ENCODE measurements at regions not wholly inside any gene's neighbourhood (a gene's known extent, or its start where the extent isn't known, plus 50 kb on each side); places are given as distances from the start of the nearest gene placed in this dataset.

GRCh38 chr6:74674377-74674776 lies 531.5 kb downstream of the COL12A1 start:
- H3K36me3 ChIP-seq (ENCODE audit: control insufficient read depth, insufficient read depth, low read length): no peaks in the 10 kb centered on the region
- H3K27me3 ChIP-seq (ENCODE audit: control insufficient read depth, insufficient read depth, low read length): no peaks in the 10 kb centered on the region
- no peak overlapping the region for H3K4me3 ChIP-seq (ENCODE audit: low read depth, low read length)
- DNase-seq (ENCODE audit: low read depth in 4 of 6, low spot score in 6 of 6): no peak
- no peaks in the 10 kb centered on the region for H3K9me3 ChIP-seq (ENCODE audit: control insufficient read depth, insufficient read depth, low read length)
- H3K4me1 ChIP-seq (ENCODE audit: control insufficient read depth, insufficient read depth, low read length): no peaks in the 10 kb centered on the region
- H3K27ac ChIP-seq (ENCODE audit: low read depth, low read length): no peak overlapping the region

- WGBS (ENCODE audit: insufficient coverage): 79% methylated on average over 4 of the region's 6 CpGs
- DNase-seq (ENCODE audit: low read depth in 4 of 6, low spot score in 6 of 6): no peak
- no peak overlapping the region for H3K27ac ChIP-seq (ENCODE audit: low read depth, low read length)
- no peaks in the 10 kb centered on the region for H3K4me1 ChIP-seq (ENCODE audit: control insufficient read depth, insufficient read depth, low read length)
- no peaks in the 10 kb centered on the region for H3K27me3 ChIP-seq (ENCODE audit: control insufficient read depth, insufficient read depth, low read length)
- no peaks in the 10 kb centered on the region for H3K36me3 ChIP-seq (ENCODE audit: control insufficient read depth, insufficient read depth, low read length)
- H3K4me3 ChIP-seq (ENCODE audit: low read depth, low read length): no peak overlapping the region
- no peaks in the 10 kb centered on the region for H3K9me3 ChIP-seq (ENCODE audit: control insufficient read depth, insufficient read depth, low read length)
Measured at GRCh38 chr6:74671558-74672025, 534.3 kb downstream of the COL12A1 start.

GRCh38 chr6:74658391-74658790 lies 547.5 kb downstream of the COL12A1 start:
- Histone ChIP-seq H3K36me3 (ENCODE audit: control insufficient read depth, insufficient read depth, low read length) (no peaks in the 10 kb centered on the region), H3K9me3 (ENCODE audit: control insufficient read depth, insufficient read depth, low read length) (no peaks in the 10 kb centered on the region), H3K4me1 (ENCODE audit: control insufficient read depth, insufficient read depth, low read length) (no peaks in the 10 kb centered on the region), H3K27ac (ENCODE audit: low read depth, low read length) (no peak overlapping the region), H3K27me3 (ENCODE audit: control insufficient read depth, insufficient read depth, low read length) (no peaks in the 10 kb centered on the region), H3K4me3 (ENCODE audit: low read depth, low read length) (no peak overlapping the region)
- no peak for DNase-seq (ENCODE audit: low read depth in 4 of 6, low spot score in 6 of 6)

GRCh38 chr6:74657931-74658330 lies 547.9 kb downstream of the COL12A1 start:
- Histone ChIP-seq H3K4me1 (ENCODE audit: control insufficient read depth, insufficient read depth, low read length) (no peaks in the 10 kb centered on the region), H3K36me3 (ENCODE audit: control insufficient read depth, insufficient read depth, low read length) (no peaks in the 10 kb centered on the region), H3K9me3 (ENCODE audit: control insufficient read depth, insufficient read depth, low read length) (no peaks in the 10 kb centered on the region), H3K27ac (ENCODE audit: low read depth, low read length) (no peak overlapping the region), H3K4me3 (ENCODE audit: low read depth, low read length) (no peak overlapping the region), H3K27me3 (ENCODE audit: control insufficient read depth, insufficient read depth, low read length) (no peaks in the 10 kb centered on the region)
- no peak for DNase-seq (ENCODE audit: low read depth in 4 of 6, low spot score in 6 of 6)
- no CpG with 5 or more reads among the region's 1 CpG for WGBS (ENCODE audit: insufficient coverage)

- WGBS (ENCODE audit: insufficient coverage): 50% methylated on average over 1 of the region's 2 CpGs
- Histone ChIP-seq H3K9me3 (ENCODE audit: control insufficient read depth, insufficient read depth, low read length) (no peaks in the 10 kb centered on the region), H3K4me1 (ENCODE audit: control insufficient read depth, insufficient read depth, low read length) (no peaks in the 10 kb centered on the region), H3K27ac (ENCODE audit: low read depth, low read length) (no peak overlapping the region), H3K36me3 (ENCODE audit: control insufficient read depth, insufficient read depth, low read length) (no peaks in the 10 kb centered on the region), H3K27me3 (ENCODE audit: control insufficient read depth, insufficient read depth, low read length) (no peaks in the 10 kb centered on the region), H3K4me3 (ENCODE audit: low read depth, low read length) (no peak overlapping the region)
- DNase-seq (ENCODE audit: low read depth in 4 of 6, low spot score in 6 of 6): no peak
Measured at GRCh38 chr6:74657011-74657410, 548.8 kb downstream of the COL12A1 start.

GRCh38 chr6:74656453-74656852 lies 549.4 kb downstream of the COL12A1 start:
- Histone ChIP-seq H3K27me3 (ENCODE audit: control insufficient read depth, insufficient read depth, low read length) (no peaks in the 10 kb centered on the region), H3K4me1 (ENCODE audit: control insufficient read depth, insufficient read depth, low read length) (no peaks in the 10 kb centered on the region), H3K9me3 (ENCODE audit: control insufficient read depth, insufficient read depth, low read length) (no peaks in the 10 kb centered on the region), H3K27ac (ENCODE audit: low read depth, low read length) (no peak overlapping the region), H3K4me3 (ENCODE audit: low read depth, low read length) (no peak overlapping the region), H3K36me3 (ENCODE audit: control insufficient read depth, insufficient read depth, low read length) (no peaks in the 10 kb centered on the region)
- DNase-seq (ENCODE audit: low read depth in 4 of 6, low spot score in 6 of 6): no peak
- no CpG with 5 or more reads among the region's 1 CpG for WGBS (ENCODE audit: insufficient coverage)

GRCh38 chr6:74654296-74654695 lies 551.6 kb downstream of the COL12A1 start:
- H3K9me3 ChIP-seq (ENCODE audit: control insufficient read depth, insufficient read depth, low read length): no peaks in the 10 kb centered on the region
- H3K4me1 ChIP-seq (ENCODE audit: control insufficient read depth, insufficient read depth, low read length): no peaks in the 10 kb centered on the region
- H3K27me3 ChIP-seq (ENCODE audit: control insufficient read depth, insufficient read depth, low read length): no peaks in the 10 kb centered on the region
- no peak for DNase-seq (ENCODE audit: low read depth in 4 of 6, low spot score in 6 of 6)
- H3K36me3 ChIP-seq (ENCODE audit: control insufficient read depth, insufficient read depth, low read length): no peaks in the 10 kb centered on the region
- H3K27ac ChIP-seq (ENCODE audit: low read depth, low read length): no peak overlapping the region
- no peak overlapping the region for H3K4me3 ChIP-seq (ENCODE audit: low read depth, low read length)

GRCh38 chr6:74651948-74652842 lies 553.7 kb downstream of the COL12A1 start:
- Histone ChIP-seq H3K4me3 (ENCODE audit: low read depth, low read length) (no peak overlapping the region), H3K9me3 (ENCODE audit: control insufficient read depth, insufficient read depth, low read length) (peaks cover 1% of the 10 kb centered on the region), H3K4me1 (ENCODE audit: control insufficient read depth, insufficient read depth, low read length) (no peaks in the 10 kb centered on the region), H3K27me3 (ENCODE audit: control insufficient read depth, insufficient read depth, low read length) (no peaks in the 10 kb centered on the region), H3K36me3 (ENCODE audit: control insufficient read depth, insufficient read depth, low read length) (no peaks in the 10 kb centered on the region), H3K27ac (ENCODE audit: low read depth, low read length) (no peak overlapping the region)
- no peak for DNase-seq (ENCODE audit: low read depth in 4 of 6, low spot score in 6 of 6)
- WGBS (ENCODE audit: insufficient coverage): no CpG with 5 or more reads among the region's 5 CpGs

- Histone ChIP-seq H3K27me3 (ENCODE audit: control insufficient read depth, insufficient read depth, low read length) (no peaks in the 10 kb centered on the region), H3K4me1 (ENCODE audit: control insufficient read depth, insufficient read depth, low read length) (no peaks in the 10 kb centered on the region), H3K4me3 (ENCODE audit: low read depth, low read length) (no peak overlapping the region), H3K9me3 (ENCODE audit: control insufficient read depth, insufficient read depth, low read length) (peaks cover 1% of the 10 kb centered on the region), H3K27ac (ENCODE audit: low read depth, low read length) (no peak overlapping the region), H3K36me3 (ENCODE audit: control insufficient read depth, insufficient read depth, low read length) (no peaks in the 10 kb centered on the region)
- WGBS (ENCODE audit: insufficient coverage): no CpG with 5 or more reads among the region's 3 CpGs
- no peak for DNase-seq (ENCODE audit: low read depth in 4 of 6, low spot score in 6 of 6)
Measured at GRCh38 chr6:74650668-74651067, 555.2 kb downstream of the COL12A1 start.

- WGBS (ENCODE audit: insufficient coverage): 100% methylated on average over 1 of the region's 1 CpG
- no peaks in the 10 kb centered on the region for H3K36me3 ChIP-seq (ENCODE audit: control insufficient read depth, insufficient read depth, low read length)
- H3K27me3 ChIP-seq (ENCODE audit: control insufficient read depth, insufficient read depth, low read length): no peaks in the 10 kb centered on the region
- peaks cover 1% of the 10 kb centered on the region for H3K9me3 ChIP-seq (ENCODE audit: control insufficient read depth, insufficient read depth, low read length)
- H3K4me1 ChIP-seq (ENCODE audit: control insufficient read depth, insufficient read depth, low read length): no peaks in the 10 kb centered on the region
- H3K4me3 ChIP-seq (ENCODE audit: low read depth, low read length): no peak overlapping the region
- H3K27ac ChIP-seq (ENCODE audit: low read depth, low read length): no peak overlapping the region
- DNase-seq (ENCODE audit: low read depth in 4 of 6, low spot score in 6 of 6): no peak
Measured at GRCh38 chr6:74646461-74646860, 559.4 kb downstream of the COL12A1 start.
